GM10266 (cell line): ENCODE measurements at regions not wholly inside any gene's neighbourhood (a gene's known extent, or its start where the extent isn't known, plus 50 kb on each side); places are given as distances from the start of the nearest gene placed in this dataset.

ENCODE experiments used
- DNase-seq: peaks from one replicate; pipeline ENCODE4 v3.0.0; 2012; ENCODE audit errors: extremely low spot score
- CTCF ChIP-seq: IDR thresholded peaks from 2 replicates; pipeline ENCODE4 v1.5.1; 2012; ENCODE audit warnings: mild to moderate bottlenecking, low read depth; ENCODE audit not compliant: control insufficient read depth, insufficient read depth; ENCODE audit errors: missing control alignments

- peak; percentile 6 for DNase-seq
- TF ChIP-seq CTCF: no peak
Observed at GRCh38 chr5:167565189-167565954, 726.1 kb upstream of the WWC1 start.

- no peak for DNase-seq
- no peak for TF ChIP-seq CTCF
Observed at GRCh38 chr5:167570431-167570830, 721.0 kb upstream of the WWC1 start.

GRCh38 chr5:167571824-167572223, 719.6 kb upstream of the WWC1 start:
- TF ChIP-seq CTCF: no peak
- DNase-seq: no peak

GRCh38 chr5:167573370-167574127, 717.9 kb upstream of the WWC1 start:
- TF ChIP-seq CTCF: no peak
- DNase-seq: no peak

GRCh38 chr5:167574464-167574863, 717.0 kb upstream of the WWC1 start:
- DNase-seq: no peak
- no peak for TF ChIP-seq CTCF

GRCh38 chr5:167575330-167575729, 716.1 kb upstream of the WWC1 start:
- TF ChIP-seq CTCF: no peak
- DNase-seq: no peak

- DNase-seq: no peak
- TF ChIP-seq CTCF: no peak
Observed at GRCh38 chr5:167576126-167576525, 715.3 kb upstream of the WWC1 start.
